ENCODE measurements at regions not wholly inside any gene's neighbourhood (a gene's known extent, or its start where the extent isn't known, plus 50 kb on each side); places are given as distances from the start of the nearest gene placed in this dataset.

GRCh38 chr12:14243941-14244340 lies 121.5 kb upstream of the ATF7IP start:
- H3K4me3 ChIP-seq (replicated peaks in 1 of 3) = no peak overlapping the region
- H3K9me3 ChIP-seq = no peaks in the 10 kb centered on the region
- TF ChIP-seq POLR2A (IDR thresholded peaks at IDR 0.05) = no peak
- TF ChIP-seq, protein P1, sequence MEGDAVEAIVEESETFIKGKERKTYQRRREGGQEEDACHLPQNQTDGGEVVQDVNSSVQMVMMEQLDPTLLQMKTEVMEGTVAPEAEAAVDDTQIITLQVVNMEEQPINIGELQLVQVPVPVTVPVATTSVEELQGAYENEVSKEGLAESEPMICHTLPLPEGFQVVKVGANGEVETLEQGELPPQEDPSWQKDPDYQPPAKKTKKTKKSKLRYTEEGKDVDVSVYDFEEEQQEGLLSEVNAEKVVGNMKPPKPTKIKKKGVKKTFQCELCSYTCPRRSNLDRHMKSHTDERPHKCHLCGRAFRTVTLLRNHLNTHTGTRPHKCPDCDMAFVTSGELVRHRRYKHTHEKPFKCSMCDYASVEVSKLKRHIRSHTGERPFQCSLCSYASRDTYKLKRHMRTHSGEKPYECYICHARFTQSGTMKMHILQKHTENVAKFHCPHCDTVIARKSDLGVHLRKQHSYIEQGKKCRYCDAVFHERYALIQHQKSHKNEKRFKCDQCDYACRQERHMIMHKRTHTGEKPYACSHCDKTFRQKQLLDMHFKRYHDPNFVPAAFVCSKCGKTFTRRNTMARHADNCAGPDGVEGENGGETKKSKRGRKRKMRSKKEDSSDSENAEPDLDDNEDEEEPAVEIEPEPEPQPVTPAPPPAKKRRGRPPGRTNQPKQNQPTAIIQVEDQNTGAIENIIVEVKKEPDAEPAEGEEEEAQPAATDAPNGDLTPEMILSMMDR (IDR thresholded peaks at IDR 0.05) = no peak
- no peak for DNase-seq
- no peaks in the 10 kb centered on the region for H3K27me3 ChIP-seq
- no peaks in the 10 kb centered on the region for H3K4me1 ChIP-seq
- no peaks in the 10 kb centered on the region for H3K36me3 ChIP-seq
- H3K27ac ChIP-seq = no peak overlapping the region
- intact Hi-C loops (cut with DNase I) = no loop called here
- 96% methylated on average over 2 of the region's 2 CpGs for WGBS, 2 donors

- Histone ChIP-seq H3K27ac (no peak overlapping the region), H3K9me3 (no peaks in the 10 kb centered on the region), H3K27me3 (no peaks in the 10 kb centered on the region), H3K4me1 (no peaks in the 10 kb centered on the region), H3K4me3 (replicated peaks in 1 of 3) (no peak overlapping the region), H3K36me3 (no peaks in the 10 kb centered on the region)
- DNase-seq = no peak
- WGBS, 2 donors = 71 to 72% methylated on average over 3 of the region's 3 CpGs
- no peak for TF ChIP-seq POLR2A (IDR thresholded peaks at IDR 0.05)
- TF ChIP-seq, protein P1 (IDR thresholded peaks at IDR 0.05) = no peak
- intact Hi-C loops (cut with DNase I) = no loop called here
These were observed 120.4 kb upstream of the ATF7IP start for GRCh38 chr12:14244876-14245669.

GRCh38 chr12:14247166-14247565 lies 118.3 kb upstream of the ATF7IP start:
- Histone ChIP-seq H3K4me3 (replicated peaks in 1 of 3) (no peak overlapping the region), H3K4me1 (peaks cover 0 to 6% of the 10 kb centered on the region in 2 donors), H3K9me3 (no peaks in the 10 kb centered on the region), H3K36me3 (no peaks in the 10 kb centered on the region), H3K27me3 (no peaks in the 10 kb centered on the region), H3K27ac (no peak overlapping the region)
- WGBS, 2 donors = 97% methylated on average over 4 of the region's 4 CpGs
- DNase-seq = no peak
- intact Hi-C loops (cut with DNase I) = no loop called here
- no peak for TF ChIP-seq POLR2A (IDR thresholded peaks at IDR 0.05)
- TF ChIP-seq, protein P1 (IDR thresholded peaks at IDR 0.05) = no peak

GRCh38 chr12:14249368-14249767 lies 116.1 kb upstream of the ATF7IP start:
- intact Hi-C loops (cut with DNase I) = no loop called here
- no peak for DNase-seq
- TF ChIP-seq, protein P1 (IDR thresholded peaks at IDR 0.05) = no peak
- no peak for TF ChIP-seq POLR2A (IDR thresholded peaks at IDR 0.05)
- no peaks in the 10 kb centered on the region for H3K27me3 ChIP-seq
- H3K27ac ChIP-seq = no peak overlapping the region
- H3K36me3 ChIP-seq = no peaks in the 10 kb centered on the region
- H3K4me3 ChIP-seq (replicated peaks in 1 of 3) = no peak overlapping the region
- peaks cover 0 to 6% of the 10 kb centered on the region in 2 donors for H3K4me1 ChIP-seq
- H3K9me3 ChIP-seq = no peaks in the 10 kb centered on the region
- 73 to 75% methylated on average over 4 of the region's 4 CpGs for WGBS, 2 donors

DNA sequence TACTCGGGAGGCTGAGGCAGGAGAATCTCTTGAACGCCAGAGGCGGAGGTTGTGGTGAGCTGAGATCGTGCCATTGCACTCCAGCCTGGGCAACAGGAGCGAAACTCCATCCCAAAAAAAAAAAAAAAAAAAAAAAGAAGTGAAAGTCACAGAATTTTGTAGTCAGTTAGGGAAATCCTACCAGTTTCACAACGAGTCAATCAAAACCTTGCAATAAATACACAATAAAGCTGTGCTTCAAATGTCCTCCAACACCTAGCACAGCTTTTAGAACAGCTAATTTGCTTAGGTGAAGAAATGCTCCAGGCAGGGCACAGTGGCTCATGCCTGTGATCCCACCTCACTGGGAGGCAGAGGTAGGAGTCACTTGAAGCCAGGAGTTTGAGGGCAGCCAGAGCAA lies 112.8 kb upstream of the ATF7IP start:
- Histone ChIP-seq H3K4me1 (peaks cover 9 to 23% of the 10 kb centered on the region in 2 donors), H3K4me3 (replicated peaks in 1 of 3) (no peak overlapping the region), H3K27me3 (no peaks in the 10 kb centered on the region), H3K9me3 (no peaks in the 10 kb centered on the region), H3K36me3 (no peaks in the 10 kb centered on the region), H3K27ac (no peak overlapping the region)
- TF ChIP-seq, protein P1 (IDR thresholded peaks at IDR 0.05) = no peak
- TF ChIP-seq POLR2A (IDR thresholded peaks at IDR 0.05) = no peak
- 89 to 93% methylated on average over 6 of the region's 6 CpGs for WGBS, 2 donors
- intact Hi-C loops (cut with DNase I) = no loop called here
- no peak for DNase-seq

Measured in thyroid gland (tissue), 4 donors.